Mesendoderm (in vitro differentiated cells): ENCODE measurements at regions not wholly inside any gene's neighbourhood (a gene's known extent, or its start where the extent isn't known, plus 50 kb on each side); places are given as distances from the start of the nearest gene placed in this dataset.
"Not testable (repeated sequence)": the region's sequence is repeated elsewhere in the genome, so short reads cannot be mapped to it uniquely, and the experiment has no call there.

Experiments used
- DNase-seq: peaks from one replicate; pipeline ENCODE4 v3.0.0; 2013
- H2AK5ac ChIP-seq: 2 replicates; pipeline ENCODE4 v1.6.1; 2013; ENCODE audit warnings: low read length, inconsistent platforms
- H2BK120ac ChIP-seq: 2 replicates; pipeline ENCODE4 v1.6.1; 2013; ENCODE audit warnings: low read depth, mild to moderate bottlenecking, low read length, moderate library complexity, mixed read lengths
- H2BK15ac ChIP-seq: replicated peaks from 2 replicates; pipeline ENCODE4 v1.6.1; 2013; ENCODE audit warnings: low read depth, mild to moderate bottlenecking, moderate library complexity
- H2BK5ac ChIP-seq: 2 replicates; pipeline ENCODE4 v1.6.1; 2013; ENCODE audit warnings: low read length, inconsistent platforms
- H3K18ac ChIP-seq: 2 replicates; pipeline ENCODE4 v1.6.1; 2013; ENCODE audit warnings: mild to moderate bottlenecking, low read length, mixed read lengths
- H3K23ac ChIP-seq: one replicate; pipeline ENCODE4 v1.6.1; 2013; ENCODE audit warnings: low read length
- H3K27ac ChIP-seq: 2 replicates; pipeline ENCODE4 v1.5.1; 2013; ENCODE audit warnings: low read depth, mild to moderate bottlenecking, inconsistent platforms, low read length, moderate library complexity
- H3K27me3 ChIP-seq: 2 replicates; pipeline ENCODE4 v1.6.1; 2013; ENCODE audit warnings: low read length, control low read depth, mild to moderate bottlenecking, inconsistent platforms; ENCODE audit not compliant: insufficient read depth, poor library complexity
- H3K36me3 ChIP-seq: 2 replicates; pipeline ENCODE4 v1.6.1; 2013; ENCODE audit warnings: low read length, inconsistent platforms; ENCODE audit not compliant: control insufficient read depth, insufficient read depth
- H3K4ac ChIP-seq: one replicate; pipeline ENCODE4 v1.6.1; 2013; ENCODE audit warnings: low read depth, mild to moderate bottlenecking, low read length, moderate library complexity
- H3K4me1 ChIP-seq: 2 replicates; pipeline ENCODE4 v1.6.1; 2013; ENCODE audit warnings: low read depth, low read length, inconsistent platforms; ENCODE audit not compliant: control insufficient read depth
- H3K4me2 ChIP-seq: 2 replicates; pipeline ENCODE4 v1.6.1; 2013; ENCODE audit warnings: low read length
- H3K4me3 ChIP-seq: 2 replicates; pipeline ENCODE4 v1.5.1; 2013; ENCODE audit warnings: mild to moderate bottlenecking, low read length
- H3K56ac ChIP-seq: one replicate; pipeline ENCODE4 v1.6.1; 2013; ENCODE audit warnings: low read length
- H3K79me1 ChIP-seq: 2 replicates; pipeline ENCODE4 v1.6.1; 2013; ENCODE audit warnings: low read length, inconsistent platforms
- H3K79me2 ChIP-seq: 2 replicates; pipeline ENCODE4 v1.6.1; 2013; ENCODE audit warnings: mild to moderate bottlenecking, low read length; ENCODE audit not compliant: control insufficient read depth, insufficient read depth
- H3K9ac ChIP-seq: 2 replicates; pipeline ENCODE4 v1.6.1; 2013; ENCODE audit warnings: low read length, inconsistent platforms
- H4K5ac ChIP-seq: one replicate; pipeline ENCODE4 v1.6.1; 2013; ENCODE audit warnings: low read length
- H4K8ac ChIP-seq: one replicate; pipeline ENCODE4 v1.6.1; 2013; ENCODE audit warnings: low read depth, mild to moderate bottlenecking, control low read depth, low read length, moderate library complexity
- WGBS: extraction: QIAGEN DNeasy Blood & Tissue Kit; methylation state at CpG from one replicate; pipeline ENCODE4 v1.1.7; 2013; ENCODE audit warnings: low lambda C conversion rate, missing lambda C conversion rate; ENCODE audit not compliant: insufficient coverage; ENCODE audit errors: extremely low coverage; 5-methylcytosine and 5-hydroxymethylcytosine counted together

DNA sequence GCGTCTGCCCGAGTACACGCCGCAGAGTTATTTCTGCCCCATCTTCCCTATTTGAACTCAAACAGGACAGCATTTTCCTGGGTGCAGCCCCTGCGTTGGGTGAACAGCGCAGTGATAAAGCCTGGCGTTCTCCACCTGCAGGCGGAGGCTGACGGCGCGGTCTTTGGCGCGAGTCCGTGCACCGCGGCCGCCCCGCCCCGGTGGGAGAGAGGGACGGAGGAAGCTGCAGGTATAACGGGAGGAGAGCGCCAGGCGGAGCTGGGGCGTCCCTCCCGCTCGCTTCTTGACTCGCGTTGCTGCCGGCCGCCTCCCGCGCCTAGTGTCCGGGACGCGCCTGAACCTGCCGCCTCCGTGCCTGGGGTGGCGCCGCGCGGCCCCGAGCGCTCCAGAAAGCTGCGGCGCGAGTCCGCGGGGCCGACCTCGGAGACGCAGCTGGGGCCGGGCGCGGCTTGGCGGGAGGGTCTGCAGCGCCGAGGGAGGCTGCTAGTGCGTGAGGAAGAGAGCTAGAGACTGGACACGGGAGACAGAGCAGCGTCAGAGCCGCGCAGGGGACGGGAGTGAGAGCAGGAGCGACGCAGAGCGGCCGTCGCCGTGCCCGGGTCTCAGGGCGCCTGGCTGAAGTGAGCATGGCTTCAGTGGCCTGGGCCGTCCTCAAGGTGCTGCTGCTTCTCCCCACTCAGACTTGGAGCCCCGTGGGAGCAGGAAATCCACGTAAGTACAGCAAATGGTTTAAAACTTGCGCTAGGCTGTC lies 140.7 kb downstream of the SPATA31A7 start:
- H3K4me2 ChIP-seq, H3K27ac ChIP-seq, H3K36me3 ChIP-seq, H4K5ac ChIP-seq, H2BK120ac ChIP-seq, H3K27me3 ChIP-seq, H2BK5ac ChIP-seq, H2BK15ac ChIP-seq, H3K4me3 ChIP-seq, H3K79me1 ChIP-seq, H3K23ac ChIP-seq, H3K79me2 ChIP-seq, H3K4me1 ChIP-seq, H3K9ac ChIP-seq, H3K18ac ChIP-seq, DNase-seq, H2AK5ac ChIP-seq, H4K8ac ChIP-seq, H3K4ac ChIP-seq: not testable (repeated sequence)
- H3K56ac ChIP-seq = peak overlapping the region; percentile 60
- no CpG with 5 or more reads among the region's 75 CpGs for WGBS

DNA sequence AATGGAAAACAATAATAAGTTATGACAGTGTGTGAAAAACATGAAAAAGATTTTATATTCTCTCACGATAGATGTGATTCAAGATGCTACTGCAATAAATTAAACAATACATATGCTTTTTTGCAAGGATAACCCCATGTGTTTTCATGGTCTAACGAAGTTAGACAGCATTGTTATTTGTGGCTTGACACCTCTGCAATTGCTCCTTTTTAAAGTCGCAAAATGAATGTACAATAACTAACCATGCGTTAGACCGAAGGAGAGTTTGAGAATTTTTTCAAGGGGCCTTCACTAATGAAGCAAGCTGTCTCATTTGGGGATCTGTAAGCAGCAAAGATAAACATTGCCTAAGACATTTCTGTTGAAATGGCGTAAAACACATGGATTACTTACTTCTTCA lies 167.1 kb downstream of the SPATA31A7 start:
- H4K8ac ChIP-seq, H3K4me3 ChIP-seq, H3K4me2 ChIP-seq, H3K27me3 ChIP-seq, H3K79me1 ChIP-seq, H2BK5ac ChIP-seq, H2AK5ac ChIP-seq, DNase-seq, H3K9ac ChIP-seq, H3K23ac ChIP-seq, H2BK120ac ChIP-seq, H3K18ac ChIP-seq, H3K4ac ChIP-seq, H3K56ac ChIP-seq, H3K4me1 ChIP-seq, H3K27ac ChIP-seq, H2BK15ac ChIP-seq, H4K5ac ChIP-seq, H3K79me2 ChIP-seq, H3K36me3 ChIP-seq: not testable (repeated sequence)
- no CpG with 5 or more reads among the region's 6 CpGs for WGBS

DNA sequence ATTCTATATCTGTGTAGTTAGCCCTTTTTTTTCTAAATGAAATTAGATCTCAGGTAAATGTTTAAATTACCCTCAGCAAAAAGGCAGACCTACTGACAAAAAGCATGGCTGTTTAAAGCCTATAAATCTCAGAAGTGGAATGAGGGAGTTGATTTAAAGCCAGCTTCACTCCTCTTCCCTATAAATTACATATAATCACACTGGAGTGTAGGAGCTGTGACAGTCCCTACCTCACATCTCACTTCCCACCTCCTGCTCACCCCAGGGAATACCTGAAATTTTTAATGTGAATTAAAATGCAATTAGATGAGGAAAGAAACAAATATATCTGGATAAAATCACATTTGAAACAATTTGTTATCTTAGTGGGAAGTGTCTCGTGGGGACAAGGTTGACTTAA lies 184.6 kb downstream of the SPATA31A7 start:
- whole genome bisulfite sequencing = no CpG with 5 or more reads among the region's 1 CpG
- H3K27me3 ChIP-seq, H3K4me2 ChIP-seq, H2BK120ac ChIP-seq, H3K4me3 ChIP-seq, H3K4ac ChIP-seq, H3K56ac ChIP-seq, H3K23ac ChIP-seq, H3K79me1 ChIP-seq, DNase-seq, H2BK15ac ChIP-seq, H3K18ac ChIP-seq, H2BK5ac ChIP-seq, H3K4me1 ChIP-seq, H2AK5ac ChIP-seq, H3K27ac ChIP-seq, H4K5ac ChIP-seq, H3K36me3 ChIP-seq, H3K79me2 ChIP-seq, H4K8ac ChIP-seq, H3K9ac ChIP-seq: not testable (repeated sequence)

DNA sequence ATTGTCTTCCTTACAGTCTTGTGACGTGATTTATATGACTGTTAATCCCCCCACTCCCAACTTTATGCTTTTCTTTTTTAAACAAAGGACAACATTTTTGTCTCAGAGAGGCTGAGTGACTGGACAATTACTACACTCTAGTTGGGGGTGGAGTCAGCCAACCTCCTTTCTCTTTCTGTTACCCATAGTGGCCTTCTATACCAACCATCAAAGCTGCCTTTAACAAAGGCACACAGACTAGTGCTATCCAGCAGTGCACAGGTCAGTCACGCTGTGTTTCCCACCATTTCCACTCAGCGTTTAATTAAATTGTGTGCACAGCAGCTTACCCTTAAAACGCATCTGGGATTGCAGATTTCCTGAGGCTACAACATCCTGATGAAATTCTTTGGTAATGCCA lies 186.3 kb downstream of the SPATA31A7 start:
- not testable (repeated sequence) for H2AK5ac ChIP-seq, H4K8ac ChIP-seq, H2BK15ac ChIP-seq, H3K9ac ChIP-seq, H3K4ac ChIP-seq, H3K36me3 ChIP-seq, H2BK120ac ChIP-seq, H3K4me1 ChIP-seq, H3K18ac ChIP-seq, H3K56ac ChIP-seq, H3K27ac ChIP-seq, H3K23ac ChIP-seq, H3K4me3 ChIP-seq, H3K79me2 ChIP-seq, H2BK5ac ChIP-seq, H3K79me1 ChIP-seq, DNase-seq, H3K27me3 ChIP-seq, H3K4me2 ChIP-seq, H4K5ac ChIP-seq
- no CpG with 5 or more reads among the region's 4 CpGs for WGBS

DNA sequence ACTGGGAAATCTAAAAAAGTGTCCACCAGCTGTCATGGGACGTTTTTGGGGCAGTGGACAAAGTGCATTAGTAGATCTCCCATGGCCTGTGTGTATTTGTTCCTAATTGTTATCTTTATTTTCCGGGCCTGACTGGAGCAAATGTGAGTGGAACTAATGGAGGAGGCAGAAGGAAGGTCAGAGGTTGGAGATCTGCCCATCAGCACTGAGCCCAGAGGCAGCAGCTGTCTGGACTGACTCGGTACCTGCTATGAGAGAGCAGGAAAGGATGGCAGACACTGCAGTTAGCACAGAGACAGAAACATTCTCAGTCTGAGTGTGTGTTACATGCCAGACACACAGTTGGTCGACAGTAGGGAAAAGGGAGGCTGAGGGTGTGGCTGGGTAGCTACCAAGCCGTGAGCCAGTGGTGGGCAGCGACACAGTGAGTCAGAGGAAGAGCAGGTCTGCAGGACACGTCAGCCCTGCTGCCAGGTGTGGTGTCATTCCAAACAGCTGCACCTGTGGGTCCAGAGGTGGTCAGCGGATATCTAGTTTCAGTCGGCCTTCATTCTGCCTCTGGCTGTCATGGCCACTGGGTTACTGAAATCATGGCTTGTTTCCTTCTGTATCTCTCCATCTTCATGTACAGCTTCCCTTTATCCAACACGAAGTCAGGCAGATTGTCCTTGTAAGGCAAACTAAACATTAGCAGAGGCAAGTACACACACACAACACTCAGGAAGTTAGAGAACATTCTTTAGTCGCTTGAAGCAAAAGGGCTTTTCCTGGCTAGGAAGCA lies 196.4 kb downstream of the SPATA31A7 start:
- H2BK120ac ChIP-seq, H2BK5ac ChIP-seq, H2BK15ac ChIP-seq, H3K4ac ChIP-seq, H3K23ac ChIP-seq, H3K4me1 ChIP-seq, H4K8ac ChIP-seq, H3K79me2 ChIP-seq, H3K9ac ChIP-seq, H3K27me3 ChIP-seq, H2AK5ac ChIP-seq, H3K36me3 ChIP-seq, H3K4me3 ChIP-seq, H3K18ac ChIP-seq, H3K4me2 ChIP-seq, H3K27ac ChIP-seq, H3K79me1 ChIP-seq, H4K5ac ChIP-seq, H3K56ac ChIP-seq, DNase-seq: not testable (repeated sequence)
- WGBS = no CpG with 5 or more reads among the region's 11 CpGs

DNA sequence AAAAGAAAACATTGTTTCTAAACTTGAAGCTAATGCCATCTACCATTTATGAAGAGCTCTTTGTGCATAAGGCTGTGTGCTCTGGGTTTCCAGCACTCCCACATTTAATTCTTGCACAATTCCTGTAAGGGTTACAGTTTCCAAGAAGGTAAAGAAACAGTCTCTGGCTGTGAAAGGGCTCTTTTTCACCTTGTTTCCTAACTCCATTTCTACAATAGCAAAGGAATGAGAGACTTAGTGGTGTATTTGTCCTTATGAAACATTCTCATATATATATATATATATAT lies 196.9 kb downstream of the SPATA31A7 start:
- not testable (repeated sequence) for H3K79me1 ChIP-seq, H4K8ac ChIP-seq, H2AK5ac ChIP-seq, H2BK120ac ChIP-seq, H4K5ac ChIP-seq, H3K56ac ChIP-seq, H3K4me1 ChIP-seq, H3K27ac ChIP-seq, DNase-seq, H3K18ac ChIP-seq, H2BK15ac ChIP-seq, H3K23ac ChIP-seq, H3K9ac ChIP-seq, H3K4me2 ChIP-seq, H3K4me3 ChIP-seq, H3K36me3 ChIP-seq, H3K79me2 ChIP-seq, H2BK5ac ChIP-seq, H3K4ac ChIP-seq, H3K27me3 ChIP-seq
